H1 (cell line): ENCODE measurements at regions not wholly inside any gene's neighbourhood (a gene's known extent, or its start where the extent isn't known, plus 50 kb on each side); places are given as distances from the start of the nearest gene placed in this dataset.

Source experiments
- CTCF ChIA-PET: fragments of 300-600 bp; sonication (Branson Sonifier 250); formaldehyde crosslinking; loops from one replicate; lab custom pipeline; 2021; ENCODE audit not compliant: partially characterized antibody; lab: Charles Lee
- POLR2A ChIA-PET: fragments of 300-600 bp; sonication (Branson Sonifier 250); formaldehyde crosslinking; loops from one replicate; lab custom pipeline; 2021; ENCODE audit warnings: inconsistent platforms; ENCODE audit not compliant: partially characterized antibody; lab: Charles Lee
- DNase-seq, 2 experiments: peaks; one replicate each; pipeline versions ENCODE4 v3.0.0 to v3.0.0-alpha.2; 2010 to 2022; ENCODE audit warnings: low spot score in 2 of 2, low read depth in 1 of 2, mixed read lengths in 1 of 2
- FAIRE-seq: peaks from 2 replicates; lab custom pipeline; 2011; peaks lifted over from hg19 to GRCh38; lab: Jason Lieb, UNC
- H2AFZ ChIP-seq: 2 replicates; pipeline ENCODE4 v1.8.1; 2012; ENCODE audit warnings: low read length, inconsistent platforms
- H2AK5ac ChIP-seq: 2 replicates; pipeline ENCODE4 v1.6.1; 2013; ENCODE audit warnings: low read depth, low read length
- H2BK120ac ChIP-seq: replicated peaks from 2 replicates; pipeline ENCODE3; 2013; ENCODE audit warnings: low read depth, low read length, inconsistent platforms
- H2BK12ac ChIP-seq: 2 replicates; pipeline ENCODE4 v1.6.1; 2013; ENCODE audit warnings: low read depth, low read length
- H2BK15ac ChIP-seq: 2 replicates; pipeline ENCODE4 v1.6.1; 2013; ENCODE audit warnings: low read length
- H2BK20ac ChIP-seq: 2 replicates; pipeline ENCODE4 v1.6.1; 2013; ENCODE audit warnings: low read length
- H2BK5ac ChIP-seq: 2 replicates; pipeline ENCODE4 v1.6.1; 2013; ENCODE audit warnings: low read depth, low read length
- H3K14ac ChIP-seq: 2 replicates; pipeline ENCODE4 v1.6.1; 2013; ENCODE audit warnings: inconsistent platforms; ENCODE audit not compliant: insufficient read length
- H3K18ac ChIP-seq: 2 replicates; pipeline ENCODE4 v1.6.1; 2013; ENCODE audit warnings: low read length; ENCODE audit errors: extremely low read depth
- H3K23ac ChIP-seq: 2 replicates; pipeline ENCODE4 v1.6.1; 2013; ENCODE audit warnings: inconsistent platforms; ENCODE audit not compliant: insufficient read length
- H3K23me2 ChIP-seq: 2 replicates; pipeline ENCODE4 v1.6.1; 2013; ENCODE audit warnings: low read depth, low read length
- H3K27ac ChIP-seq: 2 replicates; pipeline ENCODE4 v1.6.1; 2011; ENCODE audit warnings: low read depth, low read length, inconsistent platforms
- H3K27me3 ChIP-seq, 4 experiments: replicated peaks in 1 of 4; 1 replicate in 1 of 4; 2 replicates in 3 of 4; pipeline versions ENCODE4 v1.6.1 to v1.8.1; 2011 to 2013; ENCODE audit warnings: low read length in 3 of 4, mild to moderate bottlenecking in 3 of 4, inconsistent platforms in 2 of 4, mixed read lengths in 2 of 4, moderate library complexity in 1 of 4; ENCODE audit not compliant: control insufficient read depth in 3 of 4, insufficient read depth in 3 of 4; ENCODE audit errors: extremely low read depth in 1 of 4
- H3K36me3 ChIP-seq, 4 experiments: 2 replicates each; pipeline versions ENCODE4 v1.6.1 to v1.8.1; 2011 to 2013; ENCODE audit warnings: mild to moderate bottlenecking in 4 of 4, low read length in 3 of 4, moderate library complexity in 2 of 4, control low read depth in 1 of 4, inconsistent platforms in 1 of 4; ENCODE audit not compliant: insufficient read depth in 4 of 4, control insufficient read depth in 2 of 4
- H3K4ac ChIP-seq: replicated peaks from 2 replicates; pipeline ENCODE3; 2013; ENCODE audit warnings: low read length, low read depth, mixed read lengths, inconsistent platforms; ENCODE audit not compliant: insufficient read length
- H3K4me1 ChIP-seq, 4 experiments: replicated peaks in 1 of 4; 1 replicate in 1 of 4; 2 replicates in 3 of 4; pipeline versions ENCODE4 v1.6.1 to v1.8.1; 2011 to 2013; ENCODE audit warnings: low read length in 3 of 4, inconsistent platforms in 2 of 4, mixed read lengths in 1 of 4; ENCODE audit not compliant: insufficient read depth in 4 of 4, control insufficient read depth in 3 of 4
- H3K4me2 ChIP-seq, 2 experiments: 2 replicates each; pipeline versions ENCODE4 v1.6.1 to v1.8.1; 2011 to 2013; ENCODE audit warnings: low read depth in 2 of 2, low read length in 2 of 2, control low read depth in 1 of 2, inconsistent platforms in 1 of 2, mild to moderate bottlenecking in 1 of 2; ENCODE audit not compliant: insufficient read depth in 1 of 2
- H3K4me3 ChIP-seq, 4 experiments: fragments of 200-600, 300-600 bp in 1 of 4; sonication (generic), shearing (Covaris generic), sonication (Bioruptor Twin) in 1 of 4; 2 replicates each; pipeline versions ENCODE4 v1.5.1 to v1.8.1; 2011 to 2016; ENCODE audit warnings: low read length in 4 of 4, low read depth in 3 of 4, control low read depth in 2 of 4, inconsistent platforms in 2 of 4, mild to moderate bottlenecking in 2 of 4, mixed read lengths in 1 of 4, moderate library complexity in 1 of 4; ENCODE audit not compliant: insufficient read depth in 2 of 4; ENCODE audit errors: extremely low read depth in 1 of 4
- H3K56ac ChIP-seq: replicated peaks from 2 replicates; pipeline ENCODE3; 2013; ENCODE audit warnings: low read depth, mild to moderate bottlenecking, mixed read lengths, low read length, inconsistent platforms; ENCODE audit not compliant: insufficient read length
- H3K79me1 ChIP-seq: 2 replicates; pipeline ENCODE4 v1.6.1; 2013; ENCODE audit warnings: low read depth, low read length, control low read depth
- H3K79me2 ChIP-seq, 2 experiments: 2 replicates each; pipeline versions ENCODE4 v1.6.1 to v1.8.1; 2012 to 2013; ENCODE audit warnings: low read length in 2 of 2, mild to moderate bottlenecking in 2 of 2, inconsistent platforms in 1 of 2; ENCODE audit not compliant: insufficient read depth in 2 of 2, control insufficient read depth in 1 of 2
- H3K9ac ChIP-seq, 4 experiments: replicated peaks in 1 of 4; 1 replicate in 1 of 4; 2 replicates in 3 of 4; pipeline versions ENCODE4 v1.6.1 to v1.8.1; 2011 to 2013; ENCODE audit warnings: low read depth in 3 of 4, low read length in 3 of 4, control low read depth in 2 of 4, mild to moderate bottlenecking in 2 of 4, moderate library complexity in 2 of 4, inconsistent platforms in 1 of 4; ENCODE audit errors: extremely low read depth in 1 of 4
- H3K9me3 ChIP-seq, 2 experiments: 2 replicates each; pipeline versions ENCODE4 v1.6.1 to v1.8.1; 2012 to 2013; ENCODE audit warnings: mild to moderate bottlenecking in 2 of 2, moderate library complexity in 2 of 2, control low read depth in 1 of 2, inconsistent platforms in 1 of 2, low read depth in 1 of 2, low read length in 1 of 2, mixed read lengths in 1 of 2; ENCODE audit not compliant: insufficient read depth in 2 of 2
- H4K20me1 ChIP-seq, 2 experiments: replicated peaks in 1 of 2; 2 replicates each; pipeline versions ENCODE3 to v1.8.1; 2011 to 2013; ENCODE audit warnings: inconsistent platforms in 2 of 2, low read length in 2 of 2, mild to moderate bottlenecking in 1 of 2; ENCODE audit not compliant: insufficient read depth in 2 of 2, control insufficient read depth in 1 of 2
- H4K5ac ChIP-seq: 2 replicates; pipeline ENCODE4 v1.6.1; 2013; ENCODE audit warnings: low read length, low read depth, mixed read lengths, inconsistent platforms; ENCODE audit not compliant: insufficient read length
- H4K8ac ChIP-seq: 2 replicates; pipeline ENCODE4 v1.8.0; 2013; ENCODE audit warnings: mild to moderate bottlenecking, moderate library complexity, low read length, inconsistent platforms; ENCODE audit not compliant: insufficient read depth; ENCODE audit errors: extremely low read depth
- H4K91ac ChIP-seq: replicated peaks from 2 replicates; pipeline ENCODE3; 2013; ENCODE audit warnings: low read length, mixed read lengths, inconsistent platforms; ENCODE audit not compliant: insufficient read length
- WGBS, 2 experiments: shearing (Covaris generic) in 1 of 2; methylation state at CpG; one replicate each; pipeline versions ENCODE4 v1.1.6 to v1.1.7; 2013 to 2015; ENCODE audit warnings: low lambda C conversion rate in 2 of 2, mixed read lengths in 2 of 2, inconsistent platforms in 1 of 2, low coverage in 1 of 2, missing lambda C conversion rate in 1 of 2; ENCODE audit not compliant: insufficient replicate concordance in 2 of 2, insufficient coverage in 1 of 2, insufficient read length in 1 of 2; ENCODE audit errors: extremely low coverage in 1 of 2, missing lambda C conversion rate in 1 of 2; 5-methylcytosine and 5-hydroxymethylcytosine counted together

DNA sequence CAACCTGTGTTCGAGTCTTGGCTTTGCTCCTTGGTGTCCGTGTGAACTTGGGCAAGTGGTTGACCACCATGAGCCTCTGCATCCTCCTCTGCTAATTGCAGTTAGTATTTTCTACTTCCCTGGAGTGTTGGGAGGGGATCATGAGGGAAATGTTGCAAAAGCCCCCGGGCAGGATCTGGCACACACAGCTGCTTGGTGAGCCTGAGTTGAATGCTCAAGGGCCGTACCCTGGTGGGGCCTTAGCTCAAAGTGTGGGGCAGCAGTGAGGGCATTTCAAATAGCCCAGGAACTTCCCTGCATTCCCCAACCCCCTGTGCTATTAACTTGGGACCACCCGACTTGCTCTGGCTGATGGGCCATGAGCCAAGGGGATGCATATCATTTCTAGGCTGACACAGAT, 94.9 kb upstream of the SLC6A11 start:
- no peaks in the 10 kb centered on the region for H3K79me2 ChIP-seq
- no peak overlapping the region for H3K27ac ChIP-seq
- H3K4ac ChIP-seq: no peak overlapping the region
- no peaks in the 10 kb centered on the region for H3K36me3 ChIP-seq
- H3K18ac ChIP-seq: no peak overlapping the region
- no peak overlapping the region for H3K23ac ChIP-seq
- FAIRE-seq (no peak), DNase-seq (no peak)
- H2BK20ac ChIP-seq: no peak overlapping the region
- no peak overlapping the region for H3K4me2 ChIP-seq
- no peak overlapping the region for H2BK120ac ChIP-seq
- ChIA-PET POLR2A (interaction anchor here (1.2 kb wide), 1 partner anchor 13 kb away, joined by 3 read pairs; no protein-coding TSS in a partner anchor), CTCF (interaction anchor here (3.2 kb wide), 1 partner anchor 12 kb away, joined by 11 read pairs; no protein-coding TSS in a partner anchor)
- no peak overlapping the region for H3K56ac ChIP-seq
- H2AK5ac ChIP-seq: no peak overlapping the region
- WGBS, 2 experiments: 95% methylated on average over 5 of the region's 5 CpGs; no CpG with 5 or more reads in 1 of the 2 experiments
- H2BK12ac ChIP-seq: no peak overlapping the region
- no peaks in the 10 kb centered on the region for H3K9me3 ChIP-seq
- H2BK15ac ChIP-seq: no peak overlapping the region
- no peak overlapping the region for H4K8ac ChIP-seq
- H3K79me1 ChIP-seq: no peaks in the 10 kb centered on the region
- no peak overlapping the region for H3K9ac ChIP-seq
- H4K5ac ChIP-seq: no peak overlapping the region
- no peak overlapping the region for H3K14ac ChIP-seq
- H3K23me2 ChIP-seq: no peaks in the 10 kb centered on the region
- H3K4me1 ChIP-seq: 0 out of 7 replicates have a peak, but pooled peaks cover 0 to 2% (median 0%) of the 10 kb centered on the region in 4 experiments
- no peak overlapping the region for H2BK5ac ChIP-seq
- no peaks in the 10 kb centered on the region for H4K20me1 ChIP-seq
- no peaks in the 10 kb centered on the region for H3K27me3 ChIP-seq
- no peak overlapping the region for H2AFZ ChIP-seq
- H4K91ac ChIP-seq: no peak overlapping the region
- no peak overlapping the region for H3K4me3 ChIP-seq
